ENCODE measurements at regions not wholly inside any gene's neighbourhood (a gene's known extent, or its start where the extent isn't known, plus 50 kb on each side); places are given as distances from the start of the nearest gene placed in this dataset.

DNA sequence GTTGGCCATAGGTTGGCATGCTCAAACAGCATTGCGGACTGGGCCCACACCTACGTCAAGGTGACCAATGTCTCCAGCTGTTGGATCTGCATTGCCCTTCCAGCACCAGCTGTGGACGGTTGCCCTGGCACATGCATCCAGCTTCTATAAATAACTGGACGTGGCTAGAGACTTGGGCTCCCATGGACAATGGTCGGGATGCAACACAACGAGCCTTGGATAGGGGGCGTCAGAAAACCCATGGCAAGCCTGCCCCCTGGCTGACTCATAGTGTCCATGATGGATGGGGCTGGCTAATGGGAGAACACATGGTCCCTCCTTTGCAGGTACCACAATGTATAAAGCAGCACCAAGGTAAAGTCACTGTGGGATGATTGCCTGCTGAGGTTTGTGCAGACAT is 331.6 kb upstream of the FAR2 start:
- H3K4me1 ChIP-seq: no peaks in the 10 kb centered on the region
- no peaks in the 10 kb centered on the region for H3K27me3 ChIP-seq
- no peak overlapping the region for H3K27ac ChIP-seq
- 81 to 88% methylated on average over 7 of the region's 7 CpGs for WGBS, 2 donors
- intact Hi-C loops (cut with DNase I): no loop called here
- H3K9me3 ChIP-seq: no peaks in the 10 kb centered on the region
- no peak overlapping the region for H3K4me3 ChIP-seq
- no peak for DNase-seq
- TF ChIP-seq POLR2AphosphoS5 (IDR thresholded peaks at IDR 0.05) (no peak), POLR2A (IDR thresholded peaks at IDR 0.05) (no peak), EP300 (IDR thresholded peaks at IDR 0.05) (no peak)
- TF ChIP-seq, protein P1, sequence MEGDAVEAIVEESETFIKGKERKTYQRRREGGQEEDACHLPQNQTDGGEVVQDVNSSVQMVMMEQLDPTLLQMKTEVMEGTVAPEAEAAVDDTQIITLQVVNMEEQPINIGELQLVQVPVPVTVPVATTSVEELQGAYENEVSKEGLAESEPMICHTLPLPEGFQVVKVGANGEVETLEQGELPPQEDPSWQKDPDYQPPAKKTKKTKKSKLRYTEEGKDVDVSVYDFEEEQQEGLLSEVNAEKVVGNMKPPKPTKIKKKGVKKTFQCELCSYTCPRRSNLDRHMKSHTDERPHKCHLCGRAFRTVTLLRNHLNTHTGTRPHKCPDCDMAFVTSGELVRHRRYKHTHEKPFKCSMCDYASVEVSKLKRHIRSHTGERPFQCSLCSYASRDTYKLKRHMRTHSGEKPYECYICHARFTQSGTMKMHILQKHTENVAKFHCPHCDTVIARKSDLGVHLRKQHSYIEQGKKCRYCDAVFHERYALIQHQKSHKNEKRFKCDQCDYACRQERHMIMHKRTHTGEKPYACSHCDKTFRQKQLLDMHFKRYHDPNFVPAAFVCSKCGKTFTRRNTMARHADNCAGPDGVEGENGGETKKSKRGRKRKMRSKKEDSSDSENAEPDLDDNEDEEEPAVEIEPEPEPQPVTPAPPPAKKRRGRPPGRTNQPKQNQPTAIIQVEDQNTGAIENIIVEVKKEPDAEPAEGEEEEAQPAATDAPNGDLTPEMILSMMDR (IDR thresholded peaks at IDR 0.05): no peak
- H3K36me3 ChIP-seq: no peaks in the 10 kb centered on the region

DNA sequence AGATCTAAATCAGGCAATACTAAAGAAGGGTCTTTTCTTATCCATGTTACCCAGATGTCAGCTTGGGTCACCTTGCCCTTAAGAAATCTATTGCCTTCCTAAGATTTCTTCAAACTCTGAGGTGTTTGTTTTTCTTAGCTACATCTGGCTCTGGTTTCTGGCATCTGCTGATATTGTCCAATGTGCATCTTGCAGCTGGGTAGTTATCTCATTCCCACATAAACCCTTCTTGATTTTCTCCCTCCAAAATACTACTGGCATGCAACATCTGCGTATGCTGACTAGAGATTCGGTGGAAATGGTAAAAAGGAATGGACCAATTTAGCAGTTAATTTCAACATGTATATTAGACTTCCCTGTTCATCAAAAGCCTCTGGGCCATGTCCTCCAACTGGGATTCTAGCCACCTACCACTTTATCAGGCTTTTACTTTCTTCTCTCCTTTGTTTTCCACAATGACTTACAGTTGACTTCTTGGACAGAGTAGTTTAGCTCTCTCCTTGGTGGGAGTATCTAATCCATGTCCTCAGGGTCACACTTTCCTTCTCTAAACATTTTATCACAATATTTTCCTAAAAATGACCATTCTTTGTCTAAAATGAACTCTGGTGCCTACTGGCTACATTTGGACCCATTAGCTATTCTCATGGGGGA is 324.8 kb upstream of the FAR2 start:
- TF ChIP-seq EP300 (IDR thresholded peaks at IDR 0.05) (no peak), POLR2A (IDR thresholded peaks at IDR 0.05) (no peak), POLR2AphosphoS5 (IDR thresholded peaks at IDR 0.05) (no peak)
- TF ChIP-seq, protein P1 (IDR thresholded peaks at IDR 0.05): no peak
- WGBS, 2 donors: 93 to 94% methylated on average over 2 of the region's 2 CpGs
- Histone ChIP-seq H3K27me3 (no peaks in the 10 kb centered on the region), H3K4me3 (no peak overlapping the region), H3K27ac (no peak overlapping the region), H3K9me3 (no peaks in the 10 kb centered on the region), H3K4me1 (no peaks in the 10 kb centered on the region), H3K36me3 (no peaks in the 10 kb centered on the region)
- intact Hi-C loops (cut with DNase I): no loop called here
- DNase-seq: no peak

DNA sequence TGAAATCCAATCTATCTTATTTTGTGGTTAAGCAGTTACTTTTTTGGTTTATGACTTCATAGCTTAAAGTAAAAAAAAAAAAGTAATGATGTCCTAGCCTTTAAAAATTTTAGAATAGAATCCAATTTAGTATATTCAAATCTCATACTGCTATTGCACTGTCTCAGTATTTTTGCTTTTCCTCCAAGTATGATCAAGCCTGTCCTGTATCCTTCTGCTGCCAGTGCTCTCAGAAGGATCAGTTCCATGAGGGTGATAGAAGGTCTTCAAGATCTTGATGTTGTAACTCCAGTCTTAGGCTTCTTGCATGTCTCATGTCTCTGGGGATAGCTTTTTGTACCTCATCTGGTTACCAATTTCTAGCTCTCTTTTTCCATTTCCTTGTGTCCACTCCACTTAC is 324.2 kb upstream of the FAR2 start:
- DNase-seq: no peak
- intact Hi-C loops (cut with DNase I): no loop called here

DNA sequence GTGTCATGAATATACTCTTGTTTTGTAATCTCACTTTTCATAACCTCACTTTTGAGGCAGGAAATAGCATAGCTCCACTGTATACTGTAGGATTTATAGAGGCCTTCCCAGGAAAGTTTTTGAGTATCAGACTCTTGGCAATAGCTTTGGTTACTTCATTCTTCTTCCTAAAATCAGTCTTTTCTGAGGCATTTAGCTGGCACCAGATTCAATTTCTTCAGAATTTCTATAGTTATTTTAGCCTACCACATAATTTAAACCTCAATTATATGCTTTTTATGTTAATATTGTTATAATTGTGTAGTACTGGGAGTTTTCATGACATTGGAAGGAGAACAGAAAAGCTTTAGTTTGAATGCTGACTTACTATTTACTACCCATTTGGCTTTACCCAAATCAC is 322.3 kb upstream of the FAR2 start:
- no peaks in the 10 kb centered on the region for H3K4me1 ChIP-seq
- H3K27ac ChIP-seq: no peak overlapping the region
- DNase-seq: no peak
- TF ChIP-seq, protein P1 (IDR thresholded peaks at IDR 0.05): no peak
- TF ChIP-seq EP300 (IDR thresholded peaks at IDR 0.05) (no peak), POLR2A (IDR thresholded peaks at IDR 0.05) (no peak), POLR2AphosphoS5 (IDR thresholded peaks at IDR 0.05) (no peak)
- no peaks in the 10 kb centered on the region for H3K36me3 ChIP-seq
- H3K4me3 ChIP-seq: no peak overlapping the region
- intact Hi-C loops (cut with DNase I): no loop called here
- no peaks in the 10 kb centered on the region for H3K9me3 ChIP-seq
- no peaks in the 10 kb centered on the region for H3K27me3 ChIP-seq

More for the DNA sequence above, 324.2 kb upstream of the FAR2 start:
- Histone ChIP-seq H3K27me3 (no peaks in the 10 kb centered on the region), H3K4me1 (no peaks in the 10 kb centered on the region), H3K27ac (no peak overlapping the region), H3K4me3 (no peak overlapping the region), H3K9me3 (no peaks in the 10 kb centered on the region), H3K36me3 (no peaks in the 10 kb centered on the region)
- TF ChIP-seq POLR2AphosphoS5 (IDR thresholded peaks at IDR 0.05): no peak
- TF ChIP-seq, protein P1 (IDR thresholded peaks at IDR 0.05): no peak
- TF ChIP-seq POLR2A (IDR thresholded peaks at IDR 0.05): no peak
- TF ChIP-seq EP300 (IDR thresholded peaks at IDR 0.05): no peak

DNA sequence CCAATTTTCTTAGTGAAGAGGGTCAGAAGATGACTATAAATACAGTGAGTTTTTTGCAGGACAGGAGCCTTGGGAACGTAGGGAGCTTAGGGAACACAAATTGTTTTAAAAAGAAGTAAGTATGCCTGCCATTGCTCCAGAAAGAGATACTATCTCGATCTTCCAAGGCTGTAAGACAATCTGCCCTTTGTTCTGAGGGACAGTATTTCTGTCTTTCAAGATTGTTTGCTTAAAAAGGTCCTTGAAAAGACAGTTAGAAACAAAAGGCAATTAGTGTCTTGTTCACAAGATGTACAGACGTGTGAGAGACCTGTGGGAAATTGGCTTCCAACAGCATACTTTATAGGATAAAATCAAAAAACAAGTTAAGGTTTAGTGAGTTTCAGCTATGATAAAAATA is 321.2 kb upstream of the FAR2 start:
- no peaks in the 10 kb centered on the region for H3K27me3 ChIP-seq
- intact Hi-C loops (cut with DNase I): no loop called here
- TF ChIP-seq, protein P1 (IDR thresholded peaks at IDR 0.05): no peak
- TF ChIP-seq POLR2AphosphoS5 (IDR thresholded peaks at IDR 0.05) (no peak), EP300 (IDR thresholded peaks at IDR 0.05) (no peak), POLR2A (IDR thresholded peaks at IDR 0.05) (no peak)
- 12 to 39% methylated on average over 3 of the region's 3 CpGs for WGBS, 2 donors
- no peak overlapping the region for H3K27ac ChIP-seq
- no peaks in the 10 kb centered on the region for H3K4me1 ChIP-seq
- H3K9me3 ChIP-seq: no peaks in the 10 kb centered on the region
- DNase-seq: no peak
- no peak overlapping the region for H3K4me3 ChIP-seq
- H3K36me3 ChIP-seq: no peaks in the 10 kb centered on the region
